NCI-H2196 treated with DMSO at 0.1 percent for 48 hours (cell line): ENCODE measurements at regions not wholly inside any gene's neighbourhood (a gene's known extent, or its start where the extent isn't known, plus 50 kb on each side); places are given as distances from the start of the nearest gene placed in this dataset.

Source experiments
- DNase-seq: peaks from one replicate; lab custom pipeline; 2025; ENCODE audit not compliant: unreplicated experiment; lab: John Stamatoyannopoulos, UW

DNA sequence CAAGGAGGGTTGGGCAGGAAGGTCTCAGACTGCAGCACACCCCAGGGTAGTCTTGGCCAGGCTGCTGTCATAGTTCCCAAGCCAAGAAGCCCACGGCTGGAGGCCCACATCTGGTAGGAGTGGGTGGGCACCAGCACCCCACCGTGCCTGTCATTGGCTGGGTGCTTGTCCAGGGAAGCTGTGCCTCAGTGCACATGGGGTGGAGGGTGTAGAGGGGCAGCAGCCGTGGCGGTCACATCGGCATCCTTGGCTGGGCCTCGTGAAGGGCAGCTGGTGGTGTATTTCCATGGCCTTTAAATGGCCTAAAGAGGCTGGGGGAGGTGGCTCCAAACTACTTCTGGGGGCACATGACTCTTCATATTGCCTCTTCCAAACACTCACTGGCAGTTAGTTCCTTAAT is 119.6 kb upstream of the USP24 start:
- no peak for DNase-seq

- no peak for DNase-seq
These were observed 119.0 kb upstream of the USP24 start for GRCh38 chr1:55334160-55334559.

GRCh38 chr1:55333461-55333860 is 118.3 kb upstream of the USP24 start:
- DNase-seq = no peak

DNA sequence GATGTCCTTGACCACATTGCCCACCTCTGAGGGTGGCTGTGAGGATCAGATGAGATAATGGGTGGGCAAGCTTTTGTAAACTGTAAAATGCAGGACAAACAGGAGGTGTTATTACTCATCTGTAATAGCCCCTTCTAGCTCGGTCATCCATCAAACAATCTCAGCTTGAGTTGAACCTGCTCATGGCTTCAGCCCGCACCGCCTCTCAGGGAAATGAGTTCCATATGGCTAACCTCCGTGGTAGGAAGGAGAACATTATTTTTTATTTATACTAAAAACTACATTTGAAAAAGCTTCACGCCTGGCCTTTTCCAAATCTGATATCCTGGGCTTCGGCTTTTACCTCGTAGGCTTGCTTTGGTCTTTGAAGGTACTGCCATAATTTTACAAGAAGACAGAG is 116.2 kb upstream of the USP24 start:
- DNase-seq = no peak

- no peak for DNase-seq
These were observed 114.8 kb upstream of the USP24 start for GRCh38 chr1:55329808-55330432.

GRCh38 chr1:55329091-55329490 is 113.9 kb upstream of the USP24 start:
- no peak for DNase-seq

- no peak for DNase-seq
These were observed 111.5 kb upstream of the USP24 start for GRCh38 chr1:55326496-55327243.

- DNase-seq = no peak
These were observed 108.6 kb upstream of the USP24 start for GRCh38 chr1:55323760-55324159.

GRCh38 chr1:55322842-55323241 is 107.7 kb upstream of the USP24 start:
- no peak for DNase-seq

GRCh38 chr1:55321942-55322341 is 106.8 kb upstream of the USP24 start:
- no peak for DNase-seq

DNA sequence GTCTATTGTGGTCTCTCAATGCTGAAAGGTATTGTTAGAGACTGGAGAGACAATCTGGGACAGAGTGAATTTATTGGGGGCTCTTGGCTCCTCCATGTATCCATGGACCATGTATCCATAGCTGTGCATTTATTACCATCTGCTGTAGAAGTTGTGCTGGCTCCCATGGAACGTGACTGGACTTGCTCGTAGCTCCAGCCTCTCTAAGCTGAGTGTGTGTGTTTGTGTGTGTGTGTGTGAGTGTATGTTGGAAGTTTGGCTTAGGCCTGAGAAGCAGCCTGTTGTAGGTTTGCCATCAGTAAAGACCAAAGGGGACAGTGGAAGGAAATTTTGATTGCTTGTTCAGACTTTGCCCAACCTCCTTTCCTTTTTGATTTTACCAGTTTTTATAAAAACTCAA is 105.7 kb upstream of the USP24 start:
- DNase-seq = no peak

- DNase-seq = no peak
These were observed 103.1 kb upstream of the USP24 start for GRCh38 chr1:55318116-55318817.

DNA sequence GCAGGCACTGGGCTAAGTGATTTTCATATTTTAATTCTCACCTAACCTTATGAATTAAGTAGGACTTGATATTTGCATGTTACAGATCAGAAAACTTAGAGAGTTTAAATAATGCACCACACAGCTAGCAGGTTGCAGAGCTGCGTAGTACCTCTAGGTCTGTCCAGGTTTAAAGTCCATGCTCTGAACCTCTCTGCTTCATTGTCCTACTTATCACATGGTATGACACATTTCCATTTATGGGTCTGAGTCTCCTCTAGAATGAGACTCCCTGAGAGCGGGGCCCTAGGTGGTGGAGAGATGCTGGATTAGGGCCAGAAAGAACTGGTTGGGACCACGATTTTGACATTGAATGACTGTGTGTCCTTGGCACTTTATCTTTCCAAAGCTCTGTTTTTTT is 102.5 kb upstream of the USP24 start:
- no peak for DNase-seq

DNA sequence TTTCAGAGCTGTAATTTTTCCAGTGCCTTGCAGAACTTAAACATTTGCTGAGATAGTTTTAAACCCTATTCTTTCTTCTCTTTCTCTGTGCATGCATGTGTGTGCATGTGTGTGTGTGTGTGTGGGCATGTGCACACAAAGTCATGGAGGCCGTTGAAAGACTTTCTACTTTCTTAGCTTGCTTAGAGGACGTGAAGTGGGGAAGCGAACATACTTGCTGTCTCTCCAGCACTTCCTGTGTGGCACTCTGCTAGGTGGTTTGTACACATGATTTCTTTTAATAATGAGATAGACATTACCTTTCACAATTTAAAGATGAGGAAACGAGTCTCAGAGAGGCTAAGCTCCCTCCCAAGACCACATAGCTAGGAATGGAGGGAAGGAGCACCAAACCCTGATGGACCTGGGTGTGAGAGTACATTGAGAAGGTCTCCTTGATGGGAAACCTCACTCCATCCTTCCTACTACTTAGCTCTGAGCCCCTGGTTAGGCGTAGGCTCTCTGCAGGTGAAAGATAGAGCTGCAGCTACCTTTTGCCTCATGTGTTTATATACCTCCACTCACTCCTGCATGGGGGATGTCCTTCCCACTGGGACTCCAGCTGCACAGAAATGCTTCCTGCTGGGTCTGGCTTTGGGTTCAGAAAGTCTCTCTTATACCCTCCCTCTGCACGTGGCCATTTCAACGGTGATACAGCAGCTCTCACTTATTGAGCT is 101.9 kb upstream of the USP24 start:
- no peak for DNase-seq

GRCh38 chr1:55316502-55316901 is 101.3 kb upstream of the USP24 start:
- no peak for DNase-seq

DNA sequence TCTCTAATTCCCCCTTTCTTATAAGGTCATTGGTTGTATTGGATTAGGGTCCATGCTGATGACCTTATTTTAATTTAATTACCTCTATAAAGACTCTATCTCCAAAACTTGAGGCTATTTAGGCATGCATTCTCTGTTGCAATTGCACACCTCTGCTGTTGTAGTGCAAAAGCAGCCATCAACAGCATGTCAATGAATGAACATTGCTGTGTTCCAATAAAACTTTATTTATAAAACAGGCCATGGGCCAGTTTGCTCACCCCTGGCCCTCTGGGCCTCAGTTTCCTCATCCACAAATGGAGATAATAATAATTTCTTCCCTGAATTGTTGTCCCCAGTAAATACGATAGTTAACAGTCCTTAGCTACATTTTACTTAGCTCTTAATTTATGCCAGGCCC is 100.4 kb upstream of the USP24 start:
- DNase-seq = no peak

DNA sequence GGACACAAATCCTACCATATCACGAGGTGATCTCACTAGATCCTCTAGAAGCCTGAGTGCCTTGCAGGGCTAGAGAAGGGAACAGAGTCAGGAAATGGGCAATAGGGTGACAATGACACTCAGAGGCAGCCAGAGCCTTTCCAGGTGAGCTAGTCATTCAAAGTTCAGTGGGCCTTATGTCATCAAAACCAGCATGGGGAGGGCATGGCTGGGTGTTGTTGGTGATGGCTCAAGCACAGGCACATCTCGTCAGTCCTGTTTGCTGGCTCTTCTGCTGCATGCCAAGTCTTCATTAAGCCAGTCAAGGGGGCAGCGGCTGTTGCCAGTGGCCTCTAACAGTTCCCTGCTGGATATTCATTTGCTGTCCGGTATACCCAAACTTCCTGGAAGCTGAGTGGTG is 99.6 kb upstream of the USP24 start:
- no peak for DNase-seq

DNA sequence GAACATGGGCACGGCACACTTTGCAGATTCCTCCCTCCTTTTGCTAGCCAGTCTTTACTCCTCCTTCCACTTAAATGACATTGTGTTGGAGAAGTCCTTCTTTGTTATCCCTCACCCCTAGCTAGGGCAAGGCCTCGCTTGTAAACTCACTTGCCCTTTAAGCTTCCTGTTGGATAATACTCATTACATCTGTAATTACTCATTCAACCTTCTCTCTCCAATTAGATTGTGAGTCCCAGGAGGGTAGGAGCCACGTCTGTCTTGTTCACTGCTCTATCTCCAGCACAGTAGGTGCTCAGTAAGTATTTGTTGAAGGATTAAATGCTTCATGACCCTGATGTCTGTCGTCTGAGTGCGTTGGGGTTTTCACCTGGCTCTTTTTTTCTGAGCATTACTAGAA is 98.7 kb upstream of the USP24 start:
- no peak for DNase-seq

DNA sequence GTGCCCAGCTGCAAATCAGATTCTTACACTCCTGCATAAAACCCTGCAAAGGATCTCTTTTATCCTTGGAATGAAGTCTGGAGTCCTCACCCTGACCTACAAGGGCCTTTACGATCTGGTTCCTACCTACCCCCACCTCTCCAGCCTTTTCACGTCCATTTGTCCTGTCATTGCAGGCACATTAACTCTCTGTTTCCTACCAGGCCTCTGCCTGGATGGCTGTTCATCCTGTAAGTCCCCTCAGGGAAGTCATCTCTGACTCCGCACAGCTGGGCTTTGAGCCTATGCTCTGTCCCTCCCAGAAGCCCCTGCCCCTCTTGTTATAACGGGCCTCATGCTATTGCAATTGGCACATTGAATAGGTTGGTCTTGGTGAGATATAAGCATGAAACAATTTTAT is 96.8 kb upstream of the USP24 start:
- DNase-seq = no peak

- no peak for DNase-seq
These were observed 96.0 kb upstream of the USP24 start for GRCh38 chr1:55311057-55311641.

DNA sequence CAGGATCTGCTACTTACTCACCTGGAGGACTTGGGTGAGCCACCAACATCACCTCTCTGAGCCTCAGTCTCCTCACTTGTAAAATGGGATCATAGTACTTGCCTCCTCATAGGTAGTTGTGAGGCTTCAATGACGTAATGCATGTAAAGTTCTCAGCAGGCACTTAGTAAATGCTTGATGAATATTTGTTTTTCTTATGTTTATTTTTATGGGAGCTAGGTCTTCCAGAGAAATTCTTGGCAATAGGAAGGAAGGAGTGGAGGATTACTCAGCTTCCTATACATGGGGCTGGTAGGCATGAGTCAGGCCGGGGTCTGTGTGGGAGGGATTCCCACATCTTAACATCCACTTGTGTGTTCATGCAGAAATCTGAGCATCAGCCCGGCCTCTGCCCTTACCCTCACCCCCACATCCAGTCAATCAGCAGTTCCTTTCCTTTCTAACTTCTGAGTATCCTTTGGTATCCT is 95.4 kb upstream of the USP24 start:
- DNase-seq = no peak
